ENCODE measurements at regions not wholly inside any gene's neighbourhood (a gene's known extent, or its start where the extent isn't known, plus 50 kb on each side); places are given as distances from the start of the nearest gene placed in this dataset.

DNA sequence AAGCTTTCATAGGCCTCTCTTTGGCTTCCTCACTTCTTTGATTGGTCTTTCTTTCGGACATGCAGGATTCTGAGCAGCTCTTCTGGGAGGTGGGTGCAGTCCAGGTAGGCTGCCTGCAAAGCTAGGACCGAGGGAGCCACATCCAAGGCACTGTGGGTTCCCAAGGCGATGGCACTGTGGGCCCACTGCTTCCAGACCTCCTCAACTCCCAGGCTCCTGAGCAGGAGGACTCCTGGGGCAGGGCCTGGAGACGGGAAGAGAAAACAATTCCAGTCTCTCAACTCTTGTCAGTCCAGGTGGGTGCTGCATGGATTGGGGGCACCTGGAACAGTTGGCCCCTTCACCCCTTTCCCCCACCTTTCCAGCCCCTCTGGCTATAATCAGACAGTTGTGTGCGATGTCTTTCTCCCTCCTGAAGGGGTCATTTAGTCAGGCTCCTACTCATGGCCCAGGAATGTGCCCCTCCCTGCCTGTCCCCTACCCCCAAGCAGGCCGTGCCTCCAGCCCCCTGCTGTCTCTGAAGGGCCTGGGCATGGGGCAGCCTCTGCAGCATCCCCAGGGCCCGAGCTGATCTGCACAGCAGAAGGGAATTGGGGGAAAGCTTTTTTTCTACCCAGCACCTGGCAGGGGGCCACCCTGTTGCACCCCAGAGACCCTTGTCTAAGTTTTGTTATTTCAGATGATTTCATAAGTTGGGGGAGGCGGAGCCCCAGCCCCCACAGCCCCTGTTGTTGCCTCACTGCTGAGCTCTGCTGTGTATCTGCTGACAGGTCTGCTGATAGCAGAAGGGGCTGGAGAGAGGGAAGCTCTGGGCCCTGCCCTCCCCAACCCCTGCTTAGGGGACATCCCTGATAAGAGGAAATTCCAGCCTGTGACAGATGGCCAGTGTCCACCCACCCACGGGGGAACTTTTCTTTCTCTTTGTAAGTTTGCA, 330.3 kb downstream of the SEC14L1 start:
- TF ChIP-seq RXRA (IDR thresholded peaks at IDR 0.05; ENCODE audit: insufficient read depth, low read depth, low read length): no peak
- no peak for TF ChIP-seq POLR2AphosphoS5 (IDR thresholded peaks at IDR 0.05; ENCODE audit: low read depth, low read length)
- TF ChIP-seq, protein P1, sequence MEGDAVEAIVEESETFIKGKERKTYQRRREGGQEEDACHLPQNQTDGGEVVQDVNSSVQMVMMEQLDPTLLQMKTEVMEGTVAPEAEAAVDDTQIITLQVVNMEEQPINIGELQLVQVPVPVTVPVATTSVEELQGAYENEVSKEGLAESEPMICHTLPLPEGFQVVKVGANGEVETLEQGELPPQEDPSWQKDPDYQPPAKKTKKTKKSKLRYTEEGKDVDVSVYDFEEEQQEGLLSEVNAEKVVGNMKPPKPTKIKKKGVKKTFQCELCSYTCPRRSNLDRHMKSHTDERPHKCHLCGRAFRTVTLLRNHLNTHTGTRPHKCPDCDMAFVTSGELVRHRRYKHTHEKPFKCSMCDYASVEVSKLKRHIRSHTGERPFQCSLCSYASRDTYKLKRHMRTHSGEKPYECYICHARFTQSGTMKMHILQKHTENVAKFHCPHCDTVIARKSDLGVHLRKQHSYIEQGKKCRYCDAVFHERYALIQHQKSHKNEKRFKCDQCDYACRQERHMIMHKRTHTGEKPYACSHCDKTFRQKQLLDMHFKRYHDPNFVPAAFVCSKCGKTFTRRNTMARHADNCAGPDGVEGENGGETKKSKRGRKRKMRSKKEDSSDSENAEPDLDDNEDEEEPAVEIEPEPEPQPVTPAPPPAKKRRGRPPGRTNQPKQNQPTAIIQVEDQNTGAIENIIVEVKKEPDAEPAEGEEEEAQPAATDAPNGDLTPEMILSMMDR (IDR thresholded peaks at IDR 0.05; ENCODE audit: control extremely low read depth in 1 of 3, insufficient read depth in 1 of 3, low read depth in 1 of 3, low read length in 3 of 3): no peak
- no peak for TF ChIP-seq BACH1 (IDR thresholded peaks at IDR 0.05; ENCODE audit: low read length)
